HepG2 (cell line): ENCODE measurements at regions not wholly inside any gene's neighbourhood (a gene's known extent, or its start where the extent isn't known, plus 50 kb on each side); places are given as distances from the start of the nearest gene placed in this dataset.
A peak's percentile ranks its signal among the peaks of the same experiment; 100 is the strongest.

Source experiments
- CBFB ChIP-seq: sonication (generic); formaldehyde crosslinking; IDR thresholded peaks from 2 replicates; pipeline ENCODE4 v1.4.0; 2020; ENCODE audit warnings: missing genetic modification reagents
- CBX5 ChIP-seq: sonication (generic); formaldehyde crosslinking; IDR thresholded peaks from 2 replicates; pipeline ENCODE4 v1.4.0; 2020; ENCODE audit warnings: missing genetic modification reagents, borderline replicate concordance
- CENPX ChIP-seq: sonication (generic); formaldehyde crosslinking; IDR thresholded peaks from 2 replicates; pipeline ENCODE4 v1.9.0; 2021; ENCODE audit warnings: mild to moderate bottlenecking, missing genetic modification reagents, moderate library complexity
- SMARCC2 ChIP-seq: fragments of 450-650 bp; IDR thresholded peaks from 2 replicates; pipeline ENCODE4 v1.6.1; 2017; ENCODE audit warnings: antibody characterized with exemption, mild to moderate bottlenecking
- ZNF354B ChIP-seq: sonication (generic); formaldehyde crosslinking; IDR thresholded peaks from 2 replicates; pipeline ENCODE4 v1.8.0; 2022; ENCODE audit warnings: mild to moderate bottlenecking, missing genetic modification reagents
- ZNF547 ChIP-seq: sonication (generic); formaldehyde crosslinking; IDR thresholded peaks from 2 replicates; pipeline ENCODE4 v1.5.1; 2020; ENCODE audit warnings: mild to moderate bottlenecking, missing genetic modification reagents
- ZNF615 ChIP-seq: sonication (generic); formaldehyde crosslinking; IDR thresholded peaks from 2 replicates; pipeline ENCODE4 v1.5.0; 2020; ENCODE audit warnings: mild to moderate bottlenecking, missing genetic modification reagents, borderline replicate concordance
- TF ChIP-seq, protein P1 (sequence below): sonication (generic); formaldehyde crosslinking; IDR thresholded peaks from 2 replicates; pipeline ENCODE4 v1.9.0; 2021; ENCODE audit warnings: mild to moderate bottlenecking, missing genetic modification reagents
- TF ChIP-seq, protein P2 (sequence below): sonication (generic); formaldehyde crosslinking; IDR thresholded peaks from 2 replicates; pipeline ENCODE4 v1.8.0; 2022; ENCODE audit warnings: missing genetic modification reagents, mild to moderate bottlenecking, inconsistent platforms, borderline replicate concordance
- TF ChIP-seq, protein P3 (sequence below): sonication (generic); formaldehyde crosslinking; IDR thresholded peaks from 2 replicates; pipeline ENCODE4 v1.4.0; 2020; ENCODE audit warnings: missing genetic modification reagents, mild to moderate bottlenecking, borderline replicate concordance
- TF ChIP-seq, protein P4 (sequence below), 2 experiments: sonication (generic) in 1 of 2; formaldehyde crosslinking in 1 of 2; IDR thresholded peaks; 2 replicates each; pipeline versions ENCODE4 v1.6.1 to v1.9.0; 2014 to 2022; ENCODE audit warnings: antibody characterized with exemption in 1 of 2, borderline replicate concordance in 1 of 2, inconsistent platforms in 1 of 2, low read depth in 1 of 2, missing genetic modification reagents in 1 of 2

DNA sequence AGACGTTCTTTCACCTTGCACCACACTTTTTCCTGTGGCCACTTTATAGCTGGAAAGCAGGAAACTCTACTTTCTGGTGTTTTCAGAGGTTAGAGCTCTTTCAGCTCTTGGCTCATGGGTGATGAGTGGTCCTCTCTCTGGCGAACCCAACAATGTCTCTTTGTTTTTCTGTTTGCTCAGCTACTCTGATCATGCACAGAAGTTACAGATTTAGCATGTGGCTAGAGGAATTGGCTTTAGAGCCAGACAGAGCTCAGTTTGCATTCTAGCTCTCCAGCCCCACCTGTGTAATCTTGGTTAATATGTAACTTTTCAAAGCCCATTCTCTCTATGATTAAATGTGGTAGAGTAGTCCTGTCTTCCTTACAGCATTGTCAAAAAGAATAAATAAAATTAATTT, 225.2 kb downstream of the HAPSTR1 start (continued):
- TF ChIP-seq, protein P1, sequence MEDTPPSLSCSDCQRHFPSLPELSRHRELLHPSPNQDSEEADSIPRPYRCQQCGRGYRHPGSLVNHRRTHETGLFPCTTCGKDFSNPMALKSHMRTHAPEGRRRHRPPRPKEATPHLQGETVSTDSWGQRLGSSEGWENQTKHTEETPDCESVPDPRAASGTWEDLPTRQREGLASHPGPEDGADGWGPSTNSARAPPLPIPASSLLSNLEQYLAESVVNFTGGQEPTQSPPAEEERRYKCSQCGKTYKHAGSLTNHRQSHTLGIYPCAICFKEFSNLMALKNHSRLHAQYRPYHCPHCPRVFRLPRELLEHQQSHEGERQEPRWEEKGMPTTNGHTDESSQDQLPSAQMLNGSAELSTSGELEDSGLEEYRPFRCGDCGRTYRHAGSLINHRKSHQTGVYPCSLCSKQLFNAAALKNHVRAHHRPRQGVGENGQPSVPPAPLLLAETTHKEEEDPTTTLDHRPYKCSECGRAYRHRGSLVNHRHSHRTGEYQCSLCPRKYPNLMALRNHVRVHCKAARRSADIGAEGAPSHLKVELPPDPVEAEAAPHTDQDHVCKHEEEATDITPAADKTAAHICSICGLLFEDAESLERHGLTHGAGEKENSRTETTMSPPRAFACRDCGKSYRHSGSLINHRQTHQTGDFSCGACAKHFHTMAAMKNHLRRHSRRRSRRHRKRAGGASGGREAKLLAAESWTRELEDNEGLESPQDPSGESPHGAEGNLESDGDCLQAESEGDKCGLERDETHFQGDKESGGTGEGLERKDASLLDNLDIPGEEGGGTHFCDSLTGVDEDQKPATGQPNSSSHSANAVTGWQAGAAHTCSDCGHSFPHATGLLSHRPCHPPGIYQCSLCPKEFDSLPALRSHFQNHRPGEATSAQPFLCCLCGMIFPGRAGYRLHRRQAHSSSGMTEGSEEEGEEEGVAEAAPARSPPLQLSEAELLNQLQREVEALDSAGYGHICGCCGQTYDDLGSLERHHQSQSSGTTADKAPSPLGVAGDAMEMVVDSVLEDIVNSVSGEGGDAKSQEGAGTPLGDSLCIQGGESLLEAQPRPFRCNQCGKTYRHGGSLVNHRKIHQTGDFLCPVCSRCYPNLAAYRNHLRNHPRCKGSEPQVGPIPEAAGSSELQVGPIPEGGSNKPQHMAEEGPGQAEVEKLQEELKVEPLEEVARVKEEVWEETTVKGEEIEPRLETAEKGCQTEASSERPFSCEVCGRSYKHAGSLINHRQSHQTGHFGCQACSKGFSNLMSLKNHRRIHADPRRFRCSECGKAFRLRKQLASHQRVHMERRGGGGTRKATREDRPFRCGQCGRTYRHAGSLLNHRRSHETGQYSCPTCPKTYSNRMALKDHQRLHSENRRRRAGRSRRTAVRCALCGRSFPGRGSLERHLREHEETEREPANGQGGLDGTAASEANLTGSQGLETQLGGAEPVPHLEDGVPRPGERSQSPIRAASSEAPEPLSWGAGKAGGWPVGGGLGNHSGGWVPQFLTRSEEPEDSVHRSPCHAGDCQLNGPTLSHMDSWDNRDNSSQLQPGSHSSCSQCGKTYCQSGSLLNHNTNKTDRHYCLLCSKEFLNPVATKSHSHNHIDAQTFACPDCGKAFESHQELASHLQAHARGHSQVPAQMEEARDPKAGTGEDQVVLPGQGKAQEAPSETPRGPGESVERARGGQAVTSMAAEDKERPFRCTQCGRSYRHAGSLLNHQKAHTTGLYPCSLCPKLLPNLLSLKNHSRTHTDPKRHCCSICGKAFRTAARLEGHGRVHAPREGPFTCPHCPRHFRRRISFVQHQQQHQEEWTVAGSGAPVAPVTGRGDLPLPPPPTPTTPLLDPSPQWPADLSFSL, result no peak
- TF ChIP-seq CBX5 (CRISPR knock-in tag) (no peak), ZNF354B (CRISPR knock-in tag) (no peak), CENPX (no peak), CBFB (CRISPR knock-in tag) (no peak), ZNF615 (no peak), SMARCC2 (no peak), ZNF547 (CRISPR knock-in tag) (no peak)
- TF ChIP-seq, protein P2, sequence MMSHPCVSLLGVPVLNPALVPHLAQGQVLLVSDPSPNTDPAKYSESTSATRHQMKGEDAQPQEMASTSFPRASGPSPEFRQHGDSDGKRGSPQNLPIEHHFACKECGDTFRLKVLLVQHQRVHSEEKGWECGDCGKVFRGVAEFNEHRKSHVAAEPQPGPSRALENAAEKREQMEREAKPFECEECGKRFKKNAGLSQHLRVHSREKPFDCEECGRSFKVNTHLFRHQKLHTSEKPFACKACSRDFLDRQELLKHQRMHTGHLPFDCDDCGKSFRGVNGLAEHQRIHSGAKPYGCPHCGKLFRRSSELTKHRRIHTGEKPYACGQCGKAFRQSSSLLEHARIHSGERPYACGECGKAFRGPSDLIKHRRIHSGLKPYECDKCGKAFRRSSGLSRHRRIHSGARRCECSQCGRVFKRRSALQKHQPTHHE (CRISPR knock-in tag), result no peak
- TF ChIP-seq, protein P3, sequence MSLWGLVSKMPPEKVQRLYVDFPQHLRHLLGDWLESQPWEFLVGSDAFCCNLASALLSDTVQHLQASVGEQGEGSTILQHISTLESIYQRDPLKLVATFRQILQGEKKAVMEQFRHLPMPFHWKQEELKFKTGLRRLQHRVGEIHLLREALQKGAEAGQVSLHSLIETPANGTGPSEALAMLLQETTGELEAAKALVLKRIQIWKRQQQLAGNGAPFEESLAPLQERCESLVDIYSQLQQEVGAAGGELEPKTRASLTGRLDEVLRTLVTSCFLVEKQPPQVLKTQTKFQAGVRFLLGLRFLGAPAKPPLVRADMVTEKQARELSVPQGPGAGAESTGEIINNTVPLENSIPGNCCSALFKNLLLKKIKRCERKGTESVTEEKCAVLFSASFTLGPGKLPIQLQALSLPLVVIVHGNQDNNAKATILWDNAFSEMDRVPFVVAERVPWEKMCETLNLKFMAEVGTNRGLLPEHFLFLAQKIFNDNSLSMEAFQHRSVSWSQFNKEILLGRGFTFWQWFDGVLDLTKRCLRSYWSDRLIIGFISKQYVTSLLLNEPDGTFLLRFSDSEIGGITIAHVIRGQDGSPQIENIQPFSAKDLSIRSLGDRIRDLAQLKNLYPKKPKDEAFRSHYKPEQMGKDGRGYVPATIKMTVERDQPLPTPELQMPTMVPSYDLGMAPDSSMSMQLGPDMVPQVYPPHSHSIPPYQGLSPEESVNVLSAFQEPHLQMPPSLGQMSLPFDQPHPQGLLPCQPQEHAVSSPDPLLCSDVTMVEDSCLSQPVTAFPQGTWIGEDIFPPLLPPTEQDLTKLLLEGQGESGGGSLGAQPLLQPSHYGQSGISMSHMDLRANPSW (CRISPR knock-in tag), result 0 out of 2 replicates have a peak, but pooled peaks have one; percentile 66
- TF ChIP-seq, protein P4, sequence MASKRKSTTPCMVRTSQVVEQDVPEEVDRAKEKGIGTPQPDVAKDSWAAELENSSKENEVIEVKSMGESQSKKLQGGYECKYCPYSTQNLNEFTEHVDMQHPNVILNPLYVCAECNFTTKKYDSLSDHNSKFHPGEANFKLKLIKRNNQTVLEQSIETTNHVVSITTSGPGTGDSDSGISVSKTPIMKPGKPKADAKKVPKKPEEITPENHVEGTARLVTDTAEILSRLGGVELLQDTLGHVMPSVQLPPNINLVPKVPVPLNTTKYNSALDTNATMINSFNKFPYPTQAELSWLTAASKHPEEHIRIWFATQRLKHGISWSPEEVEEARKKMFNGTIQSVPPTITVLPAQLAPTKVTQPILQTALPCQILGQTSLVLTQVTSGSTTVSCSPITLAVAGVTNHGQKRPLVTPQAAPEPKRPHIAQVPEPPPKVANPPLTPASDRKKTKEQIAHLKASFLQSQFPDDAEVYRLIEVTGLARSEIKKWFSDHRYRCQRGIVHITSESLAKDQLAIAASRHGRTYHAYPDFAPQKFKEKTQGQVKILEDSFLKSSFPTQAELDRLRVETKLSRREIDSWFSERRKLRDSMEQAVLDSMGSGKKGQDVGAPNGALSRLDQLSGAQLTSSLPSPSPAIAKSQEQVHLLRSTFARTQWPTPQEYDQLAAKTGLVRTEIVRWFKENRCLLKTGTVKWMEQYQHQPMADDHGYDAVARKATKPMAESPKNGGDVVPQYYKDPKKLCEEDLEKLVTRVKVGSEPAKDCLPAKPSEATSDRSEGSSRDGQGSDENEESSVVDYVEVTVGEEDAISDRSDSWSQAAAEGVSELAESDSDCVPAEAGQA (IDR thresholded peaks at IDR 0.05; ENCODE audit: low read depth), result no peak
- TF ChIP-seq, protein P4 (CRISPR knock-in tag; IDR thresholded peaks at IDR 0.05; ENCODE audit: borderline replicate concordance), result no peak
